ENCODE measurements at regions not wholly inside any gene's neighbourhood (a gene's known extent, or its start where the extent isn't known, plus 50 kb on each side); places are given as distances from the start of the nearest gene placed in this dataset.

DNA sequence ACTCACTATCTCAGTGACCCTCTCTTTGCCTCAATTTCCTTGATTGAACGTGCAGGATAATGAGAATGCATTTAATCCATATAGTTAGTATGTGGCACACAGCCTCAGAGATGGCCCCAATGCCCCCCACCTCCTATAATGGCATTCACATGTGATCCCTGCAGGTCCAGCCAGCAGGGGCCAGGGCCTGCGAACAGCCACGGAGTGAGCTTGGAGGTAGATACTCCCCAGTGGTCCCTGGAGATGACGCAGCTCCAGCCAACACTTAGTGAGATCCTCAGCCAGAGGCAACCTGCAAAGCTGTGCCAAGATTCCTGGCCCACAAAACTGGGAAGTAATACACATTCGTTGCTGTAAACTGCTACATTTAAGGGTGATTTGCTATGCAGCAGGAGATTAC lies 184.9 kb upstream of the NSMCE3 start:
- DNase-seq (ENCODE audit: unreplicated experiment) = no peak
- Mint-ChIP-seq H3K4me1 (ENCODE audit: insufficient read depth, unreplicated experiment) (no peaks in the 10 kb centered on the region), H3K4me3 (ENCODE audit: unreplicated experiment) (no peak overlapping the region), H3K36me3 (ENCODE audit: insufficient read depth, unreplicated experiment) (no peaks in the 10 kb centered on the region), H3K27ac (ENCODE audit: low read depth, unreplicated experiment) (no peak overlapping the region), H3K27me3 (ENCODE audit: insufficient read depth, unreplicated experiment) (no peaks in the 10 kb centered on the region), H3K9me3 (ENCODE audit: unreplicated experiment) (peaks cover 7% of the 10 kb centered on the region)
- BruUV-seq (replicated peaks) = no TSS peak
- TF ChIP-seq, protein P1, sequence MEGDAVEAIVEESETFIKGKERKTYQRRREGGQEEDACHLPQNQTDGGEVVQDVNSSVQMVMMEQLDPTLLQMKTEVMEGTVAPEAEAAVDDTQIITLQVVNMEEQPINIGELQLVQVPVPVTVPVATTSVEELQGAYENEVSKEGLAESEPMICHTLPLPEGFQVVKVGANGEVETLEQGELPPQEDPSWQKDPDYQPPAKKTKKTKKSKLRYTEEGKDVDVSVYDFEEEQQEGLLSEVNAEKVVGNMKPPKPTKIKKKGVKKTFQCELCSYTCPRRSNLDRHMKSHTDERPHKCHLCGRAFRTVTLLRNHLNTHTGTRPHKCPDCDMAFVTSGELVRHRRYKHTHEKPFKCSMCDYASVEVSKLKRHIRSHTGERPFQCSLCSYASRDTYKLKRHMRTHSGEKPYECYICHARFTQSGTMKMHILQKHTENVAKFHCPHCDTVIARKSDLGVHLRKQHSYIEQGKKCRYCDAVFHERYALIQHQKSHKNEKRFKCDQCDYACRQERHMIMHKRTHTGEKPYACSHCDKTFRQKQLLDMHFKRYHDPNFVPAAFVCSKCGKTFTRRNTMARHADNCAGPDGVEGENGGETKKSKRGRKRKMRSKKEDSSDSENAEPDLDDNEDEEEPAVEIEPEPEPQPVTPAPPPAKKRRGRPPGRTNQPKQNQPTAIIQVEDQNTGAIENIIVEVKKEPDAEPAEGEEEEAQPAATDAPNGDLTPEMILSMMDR (IDR thresholded peaks at IDR 0.05; ENCODE audit: unreplicated experiment) = no peak
- intact Hi-C loops (cut with micrococcal nuclease) = no loop called here
- ChIA-PET CTCF (interaction anchor here (0.9 kb wide), 1 partner anchor 91 kb away, joined by 6 read pairs; no protein-coding TSS in a partner anchor), POLR2A (interaction anchor here (0.7 to 1.1 kb wide), 2 partner anchors 10 to 130 kb away, joined by 3 read pairs; no protein-coding TSS in a partner anchor)

DNA sequence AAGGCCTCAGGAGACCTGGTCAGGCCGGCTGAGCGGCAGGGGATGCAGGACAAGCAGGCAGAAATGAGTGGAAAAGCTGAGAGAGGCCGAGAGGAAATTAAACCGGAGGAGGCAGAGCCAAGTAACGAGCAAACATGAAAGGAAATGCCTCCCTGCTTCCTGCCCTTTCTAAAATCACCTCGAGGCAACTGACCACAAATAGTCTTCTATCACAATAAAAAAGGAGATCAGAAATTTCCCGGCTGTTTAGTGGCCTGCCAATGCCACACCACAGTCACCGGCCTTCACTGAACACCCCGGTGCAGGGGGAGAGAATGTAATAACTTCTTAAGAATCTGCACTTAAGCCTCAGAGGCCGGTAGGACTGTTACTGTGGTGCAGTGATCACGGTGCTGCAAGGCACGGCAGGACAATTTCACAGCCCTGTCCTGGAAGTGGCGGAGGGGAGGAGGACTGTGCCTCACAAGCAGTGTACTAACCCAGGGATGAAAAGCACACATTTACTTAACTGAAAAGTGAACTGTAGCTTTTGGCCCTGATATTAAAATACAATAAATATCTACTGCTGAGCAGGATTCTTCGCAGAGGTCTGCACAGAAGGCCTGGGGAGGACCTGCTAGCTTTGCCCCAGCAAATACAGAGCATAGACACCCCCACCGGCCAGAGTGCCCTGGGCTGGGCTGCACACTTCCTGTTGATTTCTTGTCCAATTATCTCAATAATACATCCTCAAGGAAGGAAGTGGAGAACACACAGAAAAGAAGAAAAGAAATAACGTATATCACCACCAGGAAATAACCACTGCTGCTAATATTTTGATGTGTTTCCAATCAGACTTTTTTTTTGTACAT lies 183.5 kb upstream of the NSMCE3 start:
- Mint-ChIP-seq H3K27ac (ENCODE audit: low read depth, unreplicated experiment) (no peak overlapping the region), H3K4me3 (ENCODE audit: unreplicated experiment) (no peak overlapping the region), H3K27me3 (ENCODE audit: insufficient read depth, unreplicated experiment) (no peaks in the 10 kb centered on the region), H3K36me3 (ENCODE audit: insufficient read depth, unreplicated experiment) (no peaks in the 10 kb centered on the region), H3K9me3 (ENCODE audit: unreplicated experiment) (peaks cover 7% of the 10 kb centered on the region), H3K4me1 (ENCODE audit: insufficient read depth, unreplicated experiment) (no peaks in the 10 kb centered on the region)
- no peak for DNase-seq (ENCODE audit: unreplicated experiment)
- intact Hi-C loops (cut with micrococcal nuclease) = no loop called here
- ChIA-PET CTCF (no interaction called here), POLR2A (no interaction called here)
- TF ChIP-seq, protein P1 (IDR thresholded peaks at IDR 0.05; ENCODE audit: unreplicated experiment) = no peak
- BruUV-seq (replicated peaks) = no TSS peak

DNA sequence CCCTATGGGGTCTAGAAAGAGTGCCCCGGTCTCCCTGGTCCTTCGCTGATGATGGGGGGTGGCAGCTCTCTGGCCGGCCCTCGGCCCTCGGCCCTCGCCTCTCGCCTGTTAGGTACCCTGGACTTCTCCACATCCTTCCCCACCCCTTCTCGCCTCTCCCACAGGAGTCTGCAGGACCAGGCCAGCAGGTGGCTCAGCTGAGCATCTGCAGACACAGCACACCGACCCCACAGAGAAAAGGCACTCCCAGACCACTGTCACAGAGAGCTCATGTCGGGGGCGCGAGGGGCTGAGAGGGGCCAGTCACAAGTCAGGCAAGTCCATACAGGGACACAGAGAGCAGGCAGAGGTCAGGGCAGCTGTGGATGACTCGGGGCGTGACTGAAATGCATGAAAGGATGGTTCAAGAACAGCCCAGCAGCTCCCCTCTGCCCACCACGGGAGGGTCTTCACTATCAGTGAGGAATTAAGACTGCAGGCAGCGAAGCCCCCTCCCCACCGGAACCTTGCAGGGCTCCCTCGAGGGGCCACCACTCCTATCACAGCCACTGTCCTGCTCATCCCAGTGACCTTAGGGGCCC lies 181.7 kb upstream of the NSMCE3 start:
- no TSS peak for BruUV-seq (replicated peaks)
- Mint-ChIP-seq H3K4me3 (ENCODE audit: unreplicated experiment) (no peak overlapping the region), H3K4me1 (ENCODE audit: insufficient read depth, unreplicated experiment) (no peaks in the 10 kb centered on the region), H3K27ac (ENCODE audit: low read depth, unreplicated experiment) (no peak overlapping the region), H3K27me3 (ENCODE audit: insufficient read depth, unreplicated experiment) (no peaks in the 10 kb centered on the region), H3K36me3 (ENCODE audit: insufficient read depth, unreplicated experiment) (no peaks in the 10 kb centered on the region), H3K9me3 (ENCODE audit: unreplicated experiment) (peaks cover 5% of the 10 kb centered on the region)
- ChIA-PET CTCF (interaction anchor here (0.6 to 1.0 kb wide), 5 partner anchors 61 to 590 kb away, joined by 3 to 4 read pairs (median 3); no protein-coding TSS in a partner anchor), POLR2A (no interaction called here)
- DNase-seq (ENCODE audit: unreplicated experiment) = no peak
- intact Hi-C loops (cut with micrococcal nuclease) = no loop called here
- TF ChIP-seq, protein P1 (IDR thresholded peaks at IDR 0.05; ENCODE audit: unreplicated experiment) = no peak

DNA sequence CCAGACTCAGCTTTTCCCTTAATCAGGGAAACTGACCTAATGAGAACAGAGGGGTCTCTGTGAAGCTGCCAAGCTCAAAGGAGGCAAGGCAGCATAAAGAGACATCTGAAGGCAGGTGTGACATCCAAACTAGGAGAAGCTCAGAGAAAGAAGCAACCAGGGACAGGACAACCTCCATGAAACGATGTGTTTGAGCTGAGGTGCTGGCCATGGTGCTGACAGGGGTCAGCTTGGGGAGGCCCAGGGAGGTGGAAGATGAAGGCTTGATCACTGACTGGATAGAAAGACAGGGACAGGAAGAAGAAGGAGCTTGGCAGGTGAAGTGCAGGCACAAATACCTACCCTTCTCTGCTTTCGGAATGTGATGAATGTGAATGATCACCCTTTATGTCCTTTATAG lies 179.5 kb upstream of the NSMCE3 start:
- peaks cover under 1% of the 10 kb centered on the region for H3K9me3 Mint-ChIP-seq (ENCODE audit: unreplicated experiment)
- TF ChIP-seq, protein P1 (IDR thresholded peaks at IDR 0.05; ENCODE audit: unreplicated experiment) = no peak
- peaks cover 4% of the 10 kb centered on the region for H3K27me3 Mint-ChIP-seq (ENCODE audit: insufficient read depth, unreplicated experiment)
- no peak overlapping the region for H3K27ac Mint-ChIP-seq (ENCODE audit: low read depth, unreplicated experiment)
- H3K4me1 Mint-ChIP-seq (ENCODE audit: insufficient read depth, unreplicated experiment) = no peaks in the 10 kb centered on the region
- H3K36me3 Mint-ChIP-seq (ENCODE audit: insufficient read depth, unreplicated experiment) = no peaks in the 10 kb centered on the region
- intact Hi-C loops (cut with micrococcal nuclease) = no loop called here
- CTCF ChIA-PET = interaction anchor here (0.6 kb wide), 1 partner anchor 187 kb away, joined by 3 read pairs; no protein-coding TSS in a partner anchor
- BruUV-seq (replicated peaks) = no TSS peak
- H3K4me3 Mint-ChIP-seq (ENCODE audit: unreplicated experiment) = no peak overlapping the region
- no peak for DNase-seq (ENCODE audit: unreplicated experiment)
- POLR2A ChIA-PET = interaction anchor here (1.2 kb wide), 1 partner anchor 22 kb away, joined by 3 read pairs; no protein-coding TSS in a partner anchor
